ENCODE measurements at regions not wholly inside any gene's neighbourhood (a gene's known extent, or its start where the extent isn't known, plus 50 kb on each side); places are given as distances from the start of the nearest gene placed in this dataset.
"Not testable (repeated sequence)": the region's sequence is repeated elsewhere in the genome, so short reads cannot be mapped to it uniquely, and the experiment has no call there.

GRCh38 chr2:221767106-221768012, 195.3 kb upstream of the EPHA4 start:
- DNase-seq (ENCODE audit: low spot score) = no peak

DNA sequence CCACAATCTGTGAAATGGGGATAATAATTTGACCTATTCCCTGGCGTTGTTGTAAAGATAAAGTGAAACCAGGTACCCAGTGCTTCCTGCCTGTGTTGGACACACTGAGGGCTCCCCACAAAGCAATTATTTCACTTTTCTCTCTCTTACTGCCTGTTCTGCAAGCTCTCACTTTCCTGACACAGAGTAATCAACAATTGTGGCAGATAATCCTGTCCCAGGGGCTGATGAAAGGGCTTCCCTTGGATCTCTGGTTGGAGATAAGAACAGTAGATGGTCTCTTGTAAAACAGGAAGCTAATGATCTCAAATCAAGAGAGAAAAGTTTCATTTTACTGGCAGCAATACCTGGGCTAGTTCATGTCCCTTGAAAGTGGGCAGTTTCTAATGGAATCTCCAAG, 190.4 kb upstream of the EPHA4 start:
- no peak for DNase-seq (ENCODE audit: low spot score)

DNA sequence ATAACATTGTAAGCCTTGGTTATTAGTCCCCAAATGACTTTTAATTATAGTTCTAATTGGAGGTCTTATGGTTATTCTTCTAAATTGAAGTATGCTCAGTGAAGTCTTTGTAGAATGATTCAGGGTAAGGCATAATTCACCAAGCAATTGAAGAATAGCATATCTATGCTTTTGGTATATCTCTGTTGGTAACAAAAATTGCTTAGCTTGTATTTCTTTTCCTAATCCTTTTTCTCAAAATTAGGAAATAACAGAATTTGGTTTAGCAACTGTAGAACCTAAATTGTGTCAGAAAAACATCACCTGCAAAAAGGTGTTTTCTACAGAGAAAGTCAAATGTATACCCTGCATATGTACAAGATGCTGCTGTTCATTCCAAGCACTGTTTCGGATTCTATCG, 189.2 kb upstream of the EPHA4 start:
- DNase-seq (ENCODE audit: low spot score) = no peak

DNA sequence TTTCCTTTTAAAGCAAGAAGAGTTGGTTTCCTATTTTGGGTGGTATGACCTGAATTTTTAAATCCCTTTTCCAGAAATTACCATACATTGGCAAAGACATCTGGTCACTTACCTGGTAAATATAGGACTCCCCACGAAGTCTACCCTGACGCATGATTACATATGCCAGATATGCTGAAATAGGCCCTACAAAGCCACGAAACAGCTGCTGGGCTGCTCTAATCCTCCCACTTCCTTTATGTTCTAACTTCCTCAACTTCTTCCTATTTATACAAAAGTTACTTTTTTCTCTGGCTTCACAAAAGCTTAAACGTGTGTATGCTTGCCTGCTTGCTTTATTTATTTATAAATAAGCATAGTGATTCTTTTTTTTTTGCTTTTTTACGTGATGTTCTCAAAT, 186.0 kb upstream of the EPHA4 start:
- DNase-seq (ENCODE audit: low spot score) = no peak

GRCh38 chr2:221753401-221753800, 181.3 kb upstream of the EPHA4 start:
- DNase-seq (ENCODE audit: low spot score) = no peak

- DNase-seq (ENCODE audit: low spot score) = no peak
Measured at GRCh38 chr2:221752781-221753180, 180.7 kb upstream of the EPHA4 start.

DNA sequence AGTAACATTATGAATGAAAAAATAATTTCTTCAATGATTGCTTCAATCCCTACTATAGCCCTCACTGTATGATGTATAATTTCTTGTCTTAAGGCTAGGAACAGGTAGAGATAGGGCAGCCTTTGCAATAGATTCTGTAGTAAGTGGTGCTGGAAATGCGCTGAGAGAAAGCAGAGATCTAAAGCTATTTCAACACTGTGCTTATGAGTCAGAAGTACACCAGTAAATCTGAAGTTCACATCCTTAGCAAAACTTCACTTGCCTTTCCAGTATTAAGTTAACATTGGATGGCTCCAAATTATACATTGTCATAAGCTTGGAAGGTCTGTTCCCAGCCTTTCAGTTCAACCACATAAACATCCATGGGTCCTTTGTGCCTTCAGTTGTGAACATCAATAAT, 178.2 kb upstream of the EPHA4 start:
- DNase-seq (ENCODE audit: low spot score) = no peak

GRCh38 chr2:221747289-221747972, 175.3 kb upstream of the EPHA4 start:
- no peak for DNase-seq (ENCODE audit: low spot score)

DNA sequence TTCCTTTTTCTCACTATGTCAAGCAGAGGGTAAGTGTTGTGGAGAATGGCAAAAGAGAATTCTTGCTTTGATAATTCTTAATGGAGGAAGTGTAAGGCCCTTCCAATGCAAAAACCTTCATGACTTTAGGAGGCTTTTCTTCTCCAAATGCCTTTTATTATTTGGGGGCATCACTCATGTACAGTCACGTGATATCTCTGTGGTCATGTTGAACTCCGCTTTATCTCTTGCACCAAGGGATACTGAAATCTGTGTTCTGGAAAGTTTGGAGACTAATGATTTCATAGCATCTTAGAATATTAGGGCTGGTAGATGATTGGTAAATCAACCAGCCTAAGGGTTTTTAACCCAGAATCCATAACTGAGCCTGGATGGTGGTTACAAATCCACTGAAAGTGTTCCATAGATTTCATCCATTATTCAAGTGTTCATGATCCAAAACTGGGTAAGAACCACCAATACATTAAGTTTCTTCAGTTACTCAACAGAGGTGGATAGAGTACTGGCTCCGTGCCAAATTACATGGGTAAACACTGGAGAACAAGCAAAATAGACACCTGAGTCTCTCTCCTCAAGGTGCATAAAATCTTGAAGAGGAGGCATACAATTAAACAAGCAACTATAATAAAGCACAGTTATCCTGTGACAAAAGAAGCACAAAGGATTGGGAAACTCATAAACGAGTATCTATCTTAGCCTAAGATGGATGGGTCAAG, 169.6 kb upstream of the EPHA4 start:
- no peak for DNase-seq (ENCODE audit: low spot score)

DNA sequence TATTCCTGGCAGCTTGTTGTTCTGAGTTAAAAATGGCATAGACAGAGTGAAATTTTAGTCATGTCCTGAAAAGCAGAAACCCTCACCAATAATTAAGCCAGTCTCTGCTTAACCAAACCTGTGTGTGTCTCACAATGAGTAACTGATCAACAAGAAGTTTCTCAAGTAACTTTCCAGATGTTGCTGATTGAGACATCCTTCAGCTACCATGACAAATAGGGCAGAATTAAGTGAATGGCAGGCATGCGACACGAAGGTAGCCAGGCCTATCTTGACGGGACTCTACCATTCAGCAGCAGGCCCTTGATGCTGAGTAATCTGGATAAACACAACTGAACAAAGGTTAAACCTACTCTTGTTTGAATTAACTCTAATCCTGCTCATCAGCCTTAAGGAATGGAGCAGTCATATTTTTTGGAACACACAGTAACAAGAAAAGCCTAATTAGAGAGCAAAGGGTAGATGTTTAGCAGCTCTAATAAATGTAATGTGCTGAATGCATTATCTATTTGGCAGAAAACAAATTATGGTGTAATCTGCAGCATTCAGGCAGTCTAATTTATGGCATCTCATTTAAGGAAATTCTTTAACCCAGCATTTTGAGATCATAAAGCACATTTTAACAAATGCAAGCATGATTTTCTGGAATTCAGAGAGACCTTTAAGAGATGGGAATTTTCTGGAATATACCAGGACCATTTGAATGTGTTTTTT, 159.5 kb upstream of the EPHA4 start:
- DNase-seq (ENCODE audit: low spot score) = no peak

- DNase-seq (ENCODE audit: low spot score) = no peak
Measured at GRCh38 chr2:221726894-221727513, 154.9 kb upstream of the EPHA4 start.

- DNase-seq (ENCODE audit: low spot score) = no peak
Measured at GRCh38 chr2:221724631-221725203, 152.6 kb upstream of the EPHA4 start.

DNA sequence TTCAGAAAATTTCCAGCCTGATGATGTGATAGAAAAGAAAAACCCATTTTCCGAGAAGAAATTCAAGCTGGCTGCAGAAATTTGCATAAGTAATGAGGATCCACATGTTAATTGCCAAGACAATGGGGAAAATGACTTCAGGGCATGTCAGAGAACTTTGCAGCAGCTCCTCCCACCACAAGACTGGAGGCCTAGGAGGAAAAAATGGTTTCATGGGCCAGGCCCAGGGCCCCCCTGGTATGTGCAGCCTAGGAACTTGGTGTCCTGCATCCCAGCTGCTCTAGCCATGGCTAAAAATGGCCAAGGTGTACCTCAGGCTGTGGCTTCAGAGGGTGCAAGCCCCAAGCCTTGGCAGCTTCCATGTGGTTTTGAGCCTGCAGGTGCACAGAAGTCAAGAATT, 152.0 kb upstream of the EPHA4 start:
- not testable (repeated sequence) for DNase-seq (ENCODE audit: low spot score)

DNA sequence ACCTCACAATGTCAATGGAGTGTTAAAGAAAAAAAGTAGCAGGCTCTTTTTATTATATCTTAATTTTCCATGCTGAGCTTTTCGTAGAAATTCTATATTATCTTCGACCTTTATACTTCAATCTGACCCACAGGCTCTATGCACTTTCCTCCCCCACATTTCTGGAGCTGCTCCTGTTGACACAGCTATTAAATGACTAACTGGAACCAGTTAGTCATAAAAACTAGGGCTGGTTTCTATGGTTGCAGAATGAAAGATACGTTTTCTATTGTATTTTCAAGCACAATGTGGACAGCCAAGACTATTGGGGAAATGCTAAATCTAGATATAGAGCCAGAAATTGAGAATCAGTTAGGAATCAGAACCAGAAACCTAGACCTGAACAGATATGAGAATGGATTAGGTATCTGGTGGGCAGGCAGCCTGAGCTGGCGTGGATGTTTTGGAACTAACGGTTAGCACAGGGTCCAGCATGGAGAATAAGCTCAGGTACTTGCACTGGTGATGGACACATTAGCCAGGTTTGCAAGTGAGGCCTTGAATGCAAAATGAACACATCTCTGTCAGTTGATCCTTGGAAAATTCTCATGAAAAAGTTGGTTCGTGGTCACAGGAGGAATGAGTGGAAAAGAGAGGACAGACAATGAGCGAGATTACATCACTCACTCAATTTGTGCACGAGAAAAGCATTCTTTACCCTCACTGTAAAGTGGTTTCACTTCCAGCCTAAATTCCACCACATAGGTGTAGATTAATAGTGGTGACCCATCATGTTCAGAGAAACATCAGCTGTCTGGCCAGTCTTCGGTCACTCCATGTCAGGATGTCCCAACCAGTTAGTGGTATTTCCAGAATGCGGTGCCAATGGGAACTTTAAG, 144.6 kb upstream of the EPHA4 start:
- no peak for DNase-seq (ENCODE audit: low spot score)

DNA sequence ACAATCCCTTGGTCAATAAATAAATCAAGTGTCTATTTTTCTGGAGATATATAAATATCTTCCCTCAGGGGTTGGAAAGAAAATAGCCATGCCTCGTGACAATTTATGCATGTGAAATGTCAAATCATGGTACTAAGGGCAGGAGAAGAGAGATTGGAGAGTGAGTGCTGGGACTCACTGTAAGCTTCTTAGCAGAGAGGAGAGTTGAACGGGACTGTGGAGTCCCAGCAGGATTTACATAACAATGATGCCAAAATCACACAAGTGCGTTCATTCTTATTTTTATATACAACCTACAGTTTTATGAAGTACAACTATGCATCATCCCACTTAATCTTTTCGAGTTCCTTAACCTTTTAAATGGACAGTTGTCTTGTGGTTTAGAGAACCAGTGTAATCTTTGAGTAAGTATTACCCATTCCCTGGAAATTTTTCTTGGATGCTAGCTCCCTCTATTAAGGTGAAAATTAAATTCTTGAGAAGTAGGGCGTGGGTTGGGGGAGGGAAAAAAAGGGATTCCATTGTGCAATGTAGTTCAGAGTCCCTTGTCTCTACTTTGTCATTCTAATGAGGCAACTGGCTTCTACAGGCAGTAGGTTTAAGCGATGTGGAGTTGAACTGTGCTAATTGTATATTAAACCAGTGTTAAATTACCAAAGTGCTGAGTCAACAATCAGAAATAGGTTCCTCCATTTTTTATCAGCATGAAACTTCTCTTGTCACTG, 143.6 kb upstream of the EPHA4 start:
- DNase-seq (ENCODE audit: low spot score) = no peak

DNA sequence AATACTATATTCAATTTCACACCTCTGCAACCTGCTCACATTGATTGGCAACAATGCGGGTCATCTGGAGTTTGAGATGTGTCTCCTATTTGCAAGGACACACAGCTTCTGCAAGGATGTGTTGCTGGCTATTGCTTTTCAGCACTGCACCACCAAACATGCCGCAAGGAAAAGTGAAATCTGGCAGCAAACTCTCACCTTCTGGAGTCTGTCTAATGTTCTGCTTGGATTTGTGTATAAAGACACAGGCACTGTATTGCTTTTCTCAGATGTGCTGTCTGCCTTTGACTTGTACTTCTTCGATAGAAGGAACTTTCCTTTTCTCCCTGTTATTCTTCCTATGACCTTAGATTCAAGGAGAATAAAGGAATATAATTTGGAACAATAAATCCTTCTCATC, 138.6 kb upstream of the EPHA4 start:
- DNase-seq (ENCODE audit: low spot score) = no peak

- no peak for DNase-seq (ENCODE audit: low spot score)
Measured at GRCh38 chr2:221708902-221709301, 136.8 kb upstream of the EPHA4 start.

GRCh38 chr2:221705185-221705877, 133.2 kb upstream of the EPHA4 start:
- no peak for DNase-seq (ENCODE audit: low spot score)

- DNase-seq (ENCODE audit: low spot score) = no peak
Measured at GRCh38 chr2:221704442-221704841, 132.3 kb upstream of the EPHA4 start.
